Nephron (organoid): ENCODE measurements at regions not wholly inside any gene's neighbourhood (a gene's known extent, or its start where the extent isn't known, plus 50 kb on each side); places are given as distances from the start of the nearest gene placed in this dataset.

ENCODE experiments used
- H3K27ac Mint-ChIP-seq, 3 experiments: 2 replicates each; pipeline ENCODE4 v1.8.0; 2020; ENCODE audit warnings: mixed read lengths in 3 of 3, mild to moderate bottlenecking in 2 of 3, moderate library complexity in 1 of 3
- H3K27me3 Mint-ChIP-seq: 2 replicates; pipeline ENCODE4 v1.8.0; 2021; ENCODE audit warnings: low read depth, mild to moderate bottlenecking, moderate library complexity, mixed read lengths
- H3K36me3 Mint-ChIP-seq: 2 replicates; pipeline ENCODE4 v1.8.0; 2020; ENCODE audit warnings: low read depth, mixed read lengths
- H3K4me1 Mint-ChIP-seq: 2 replicates; pipeline ENCODE4 v1.8.0; 2020; ENCODE audit warnings: mixed read lengths
- H3K4me3 Mint-ChIP-seq, 3 experiments: 2 replicates each; pipeline ENCODE4 v1.8.0; 2020; ENCODE audit warnings: mild to moderate bottlenecking in 3 of 3, mixed read lengths in 3 of 3, moderate library complexity in 2 of 3
- H3K9me3 Mint-ChIP-seq: 2 replicates; pipeline ENCODE4 v1.8.0; 2020; ENCODE audit warnings: mixed read lengths
- TF ChIP-seq, protein P1 (sequence below), 3 experiments: fragments of 200-600 bp; sonication (generic); IDR thresholded peaks; one replicate each; pipeline ENCODE4 v1.5.0; 2021; ENCODE audit warnings: antibody characterized with exemption in 3 of 3; ENCODE audit not compliant: unreplicated experiment in 3 of 3

DNA sequence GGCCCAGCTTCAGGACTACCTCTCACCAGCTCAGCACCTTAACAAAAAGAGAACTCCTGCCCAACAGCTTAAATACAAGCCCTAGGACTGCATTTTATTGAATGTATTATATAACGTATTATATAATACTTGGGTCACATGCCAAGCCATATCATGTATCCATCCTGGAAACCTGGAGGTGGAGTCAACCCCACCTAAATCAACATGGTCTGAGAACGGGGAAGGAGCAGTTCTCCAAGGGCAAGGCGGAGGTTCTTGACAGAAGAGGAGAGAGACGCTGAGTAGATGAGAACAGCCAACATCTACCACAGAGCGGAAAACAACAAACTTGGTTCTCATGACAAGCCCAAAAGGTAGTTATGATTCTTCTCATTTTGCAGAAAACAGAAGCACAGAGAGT, 163.4 kb downstream of the FGF18 start:
- Mint-ChIP-seq H3K4me3 (no peak overlapping the region), H3K9me3 (no peaks in the 10 kb centered on the region), H3K27me3 (peaks cover 4% of the 10 kb centered on the region), H3K36me3 (no peaks in the 10 kb centered on the region), H3K4me1 (peaks cover 34% of the 10 kb centered on the region), H3K27ac (no peak overlapping the region)
- TF ChIP-seq, protein P1, sequence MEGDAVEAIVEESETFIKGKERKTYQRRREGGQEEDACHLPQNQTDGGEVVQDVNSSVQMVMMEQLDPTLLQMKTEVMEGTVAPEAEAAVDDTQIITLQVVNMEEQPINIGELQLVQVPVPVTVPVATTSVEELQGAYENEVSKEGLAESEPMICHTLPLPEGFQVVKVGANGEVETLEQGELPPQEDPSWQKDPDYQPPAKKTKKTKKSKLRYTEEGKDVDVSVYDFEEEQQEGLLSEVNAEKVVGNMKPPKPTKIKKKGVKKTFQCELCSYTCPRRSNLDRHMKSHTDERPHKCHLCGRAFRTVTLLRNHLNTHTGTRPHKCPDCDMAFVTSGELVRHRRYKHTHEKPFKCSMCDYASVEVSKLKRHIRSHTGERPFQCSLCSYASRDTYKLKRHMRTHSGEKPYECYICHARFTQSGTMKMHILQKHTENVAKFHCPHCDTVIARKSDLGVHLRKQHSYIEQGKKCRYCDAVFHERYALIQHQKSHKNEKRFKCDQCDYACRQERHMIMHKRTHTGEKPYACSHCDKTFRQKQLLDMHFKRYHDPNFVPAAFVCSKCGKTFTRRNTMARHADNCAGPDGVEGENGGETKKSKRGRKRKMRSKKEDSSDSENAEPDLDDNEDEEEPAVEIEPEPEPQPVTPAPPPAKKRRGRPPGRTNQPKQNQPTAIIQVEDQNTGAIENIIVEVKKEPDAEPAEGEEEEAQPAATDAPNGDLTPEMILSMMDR (IDR thresholded peaks at IDR 0.05; ENCODE audit: unreplicated experiment in 3 of 3), result no peak

DNA sequence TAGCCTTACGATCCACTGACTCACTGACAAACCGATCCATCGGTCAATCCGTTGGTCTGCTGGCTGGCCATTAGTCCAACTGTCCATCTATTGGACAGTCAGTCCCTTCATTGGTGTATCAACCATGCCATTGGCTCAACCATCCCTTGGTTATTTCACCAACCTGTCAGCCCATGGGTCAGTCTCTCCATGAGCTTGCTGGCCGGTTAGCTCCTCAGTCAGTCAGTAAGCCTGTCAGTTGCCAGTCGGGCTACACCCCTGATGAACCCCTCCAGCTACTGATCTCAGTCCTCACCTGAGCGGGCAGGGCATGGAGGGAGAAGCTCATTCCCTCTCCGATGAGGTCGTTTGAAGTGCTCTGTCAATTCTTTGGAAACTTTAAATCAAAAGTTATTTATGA, 166.5 kb downstream of the FGF18 start:
- Mint-ChIP-seq H3K36me3 (no peaks in the 10 kb centered on the region), H3K4me3 (no peak overlapping the region), H3K27ac (no peak overlapping the region), H3K4me1 (peaks cover 8% of the 10 kb centered on the region), H3K9me3 (no peaks in the 10 kb centered on the region), H3K27me3 (peaks cover 5% of the 10 kb centered on the region)
- TF ChIP-seq, protein P1 (IDR thresholded peaks at IDR 0.05; ENCODE audit: unreplicated experiment in 3 of 3), result no peak

DNA sequence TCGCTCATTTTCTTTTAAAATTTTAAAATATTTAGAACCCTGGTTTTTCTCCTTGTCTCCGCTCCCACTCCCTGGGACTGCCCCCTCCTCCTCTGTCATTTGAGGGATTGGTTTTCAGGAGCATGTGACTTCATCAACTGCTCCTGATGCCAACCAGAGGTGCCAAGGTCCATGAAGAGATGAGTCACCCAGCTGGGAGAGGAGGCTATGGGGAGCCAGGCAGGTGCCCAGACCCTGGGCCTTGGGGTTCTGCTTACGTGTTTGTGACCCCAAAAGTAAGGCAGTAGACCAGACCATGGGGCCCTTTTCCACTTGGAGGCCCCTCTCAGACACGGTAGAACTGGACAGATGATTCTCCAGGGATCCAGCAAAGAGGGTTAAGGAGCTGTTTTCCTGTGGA, 167.0 kb downstream of the FGF18 start:
- TF ChIP-seq, protein P1 (IDR thresholded peaks at IDR 0.05; ENCODE audit: unreplicated experiment in 3 of 3), result no peak
- Mint-ChIP-seq H3K9me3 (no peaks in the 10 kb centered on the region), H3K27me3 (peaks cover 5% of the 10 kb centered on the region), H3K4me1 (peaks cover 7% of the 10 kb centered on the region), H3K36me3 (no peaks in the 10 kb centered on the region), H3K4me3 (no peak overlapping the region), H3K27ac (no peak overlapping the region)

DNA sequence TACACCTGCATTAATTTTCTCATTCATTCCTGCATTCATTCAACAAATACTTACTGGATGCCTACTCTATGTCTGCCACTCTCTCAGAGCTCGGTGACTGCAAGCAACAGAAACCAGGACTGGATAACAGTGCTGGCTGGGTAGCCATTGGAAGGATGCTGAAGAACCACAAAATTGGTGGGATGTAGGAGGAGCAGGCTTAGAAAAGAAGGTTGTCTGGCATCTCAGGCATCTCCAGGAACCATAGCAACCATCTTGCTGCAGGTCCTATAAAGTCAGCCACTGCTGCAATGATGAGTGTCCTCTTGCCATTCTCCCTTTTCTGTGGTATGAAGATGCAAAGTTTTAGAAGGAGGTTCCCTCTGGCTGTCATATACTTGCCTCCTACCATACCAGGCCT, 168.6 kb downstream of the FGF18 start:
- Mint-ChIP-seq H3K9me3 (no peaks in the 10 kb centered on the region), H3K36me3 (no peaks in the 10 kb centered on the region), H3K4me1 (peaks cover 3% of the 10 kb centered on the region), H3K27ac (no peak overlapping the region), H3K27me3 (peaks cover 9% of the 10 kb centered on the region), H3K4me3 (no peak overlapping the region)
- TF ChIP-seq, protein P1 (IDR thresholded peaks at IDR 0.05; ENCODE audit: unreplicated experiment in 3 of 3), result no peak

DNA sequence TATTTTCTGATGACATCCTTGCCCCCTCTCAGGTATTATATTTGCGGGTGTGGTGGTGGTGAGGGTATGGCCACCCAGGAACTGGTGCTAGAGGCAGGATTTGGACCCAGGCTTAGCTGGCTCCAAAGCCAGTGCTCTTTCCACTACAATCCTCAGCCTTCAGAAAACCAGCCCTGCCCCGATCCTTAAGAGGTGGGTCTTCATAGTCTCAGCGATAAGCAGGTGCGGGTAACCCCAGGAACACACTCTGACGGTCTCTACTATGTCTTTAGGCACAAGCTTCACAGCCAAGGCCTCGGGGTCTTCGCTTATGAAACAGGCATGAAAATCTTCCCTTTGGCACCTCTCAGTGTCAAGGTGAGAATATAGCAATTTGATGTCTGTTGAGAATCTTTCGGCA, 169.3 kb downstream of the FGF18 start:
- Mint-ChIP-seq H3K36me3 (no peaks in the 10 kb centered on the region), H3K9me3 (no peaks in the 10 kb centered on the region), H3K4me3 (no peak overlapping the region), H3K27me3 (peaks cover 13% of the 10 kb centered on the region), H3K4me1 (no peaks in the 10 kb centered on the region), H3K27ac (no peak overlapping the region)
- TF ChIP-seq, protein P1 (IDR thresholded peaks at IDR 0.05; ENCODE audit: unreplicated experiment in 3 of 3), result no peak

DNA sequence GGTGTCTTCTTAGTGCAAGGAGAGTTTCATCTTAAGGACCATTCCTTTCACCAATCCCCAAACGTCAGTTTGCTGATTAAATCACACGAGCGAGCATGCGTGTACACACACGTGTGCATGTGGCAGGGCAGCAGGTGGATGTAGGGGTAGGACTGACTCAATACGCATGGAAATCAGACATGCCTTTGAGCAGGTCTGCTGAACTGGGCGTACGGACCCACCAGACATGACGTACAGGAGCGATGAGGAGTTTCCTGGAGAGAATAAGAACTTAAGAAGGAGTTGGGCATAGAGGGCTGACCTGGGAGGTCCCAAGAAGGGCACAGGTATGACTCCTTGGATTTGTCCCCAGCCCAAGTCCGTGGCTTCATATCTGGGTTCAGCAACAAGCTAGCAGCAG, 170.0 kb downstream of the FGF18 start:
- H3K36me3 Mint-ChIP-seq, result no peaks in the 10 kb centered on the region
- H3K27me3 Mint-ChIP-seq, result peaks cover 13% of the 10 kb centered on the region
- TF ChIP-seq, protein P1 (IDR thresholded peaks at IDR 0.05; ENCODE audit: unreplicated experiment in 3 of 3), result no peak

More for the DNA sequence above, 170.0 kb downstream of the FGF18 start:
- Mint-ChIP-seq H3K4me1 (no peaks in the 10 kb centered on the region), H3K27ac (no peak overlapping the region), H3K9me3 (no peaks in the 10 kb centered on the region), H3K4me3 (no peak overlapping the region)
